ENCODE measurements at regions not wholly inside any gene's neighbourhood (a gene's known extent, or its start where the extent isn't known, plus 50 kb on each side); places are given as distances from the start of the nearest gene placed in this dataset.

DNA sequence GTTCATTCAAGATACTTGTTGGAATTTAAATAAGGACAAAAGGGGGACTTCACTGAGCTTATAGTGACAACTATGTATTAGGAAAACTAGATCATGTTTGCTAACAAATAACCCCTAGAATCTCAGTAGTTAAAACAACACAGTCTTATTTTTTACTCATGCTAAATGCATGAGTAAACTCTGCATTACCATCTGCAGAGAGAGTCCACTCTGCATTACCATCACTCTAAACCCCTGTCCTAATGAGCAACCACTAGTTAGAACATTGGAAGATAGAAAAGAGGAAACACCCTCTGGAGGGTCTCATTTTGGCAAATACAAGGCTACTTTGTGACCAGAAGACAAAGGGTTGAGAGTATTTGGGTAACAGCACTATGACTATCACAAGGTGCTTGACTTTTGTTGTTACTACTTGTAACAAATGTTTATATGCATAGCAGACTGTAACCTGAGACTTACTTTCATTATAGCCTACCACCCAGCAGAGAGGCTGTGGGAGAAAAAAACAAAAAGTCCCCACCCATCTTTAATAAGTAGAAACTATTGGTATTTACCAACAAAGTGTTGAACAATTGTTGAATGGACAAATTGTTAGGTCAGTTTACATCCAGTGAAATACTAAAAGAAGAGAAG, 99.1 kb downstream of the OXSM start:
- no peak for TF ChIP-seq Cebpa-rat (IDR thresholded peaks at IDR 0.05)
- H3K36me3 ChIP-seq, result no peaks in the 10 kb centered on the region
- no peak overlapping the region for H3K4me2 ChIP-seq

DNA sequence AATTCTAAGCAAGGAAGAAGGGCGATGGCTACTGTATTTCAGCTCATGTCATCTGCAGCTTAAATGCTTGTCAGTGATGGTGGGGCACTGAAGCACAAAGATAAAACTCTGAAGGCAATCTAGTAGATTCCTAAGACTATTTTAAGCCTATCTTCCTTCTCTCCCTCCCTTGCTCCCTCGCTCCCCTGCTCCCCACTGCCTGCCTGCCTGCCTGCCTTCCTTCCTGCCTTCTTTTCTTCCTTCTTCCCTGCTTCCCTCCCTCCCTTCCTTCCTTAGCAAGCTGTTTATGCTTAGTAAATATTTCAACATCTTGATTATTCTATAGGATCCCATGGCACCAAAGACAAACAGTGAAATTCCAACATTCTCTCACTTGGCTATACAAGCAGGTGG, 99.6 kb downstream of the OXSM start:
- no peaks in the 10 kb centered on the region for H3K4me1 ChIP-seq
- no peaks in the 10 kb centered on the region for H3K27me3 ChIP-seq
- H3K4me3 ChIP-seq, result no peak overlapping the region
- H3K36me3 ChIP-seq, result no peaks in the 10 kb centered on the region
- no peak for TF ChIP-seq Cebpa-rat (IDR thresholded peaks at IDR 0.05)
- no peak overlapping the region for H3K4me2 ChIP-seq
- no peak overlapping the region for H3K27ac ChIP-seq
- peaks cover 0 to 12% (median 8%) of the 10 kb centered on the region in 11 experiments; a peak in 8 of 22 replicates for H3K9me3 ChIP-seq (replicated peaks in 1 of 11)
- no peak overlapping the region for H3K9ac ChIP-seq
- H4K20me1 ChIP-seq, result no peaks in the 10 kb centered on the region

More for the DNA sequence above, 99.1 kb downstream of the OXSM start:
- no peaks in the 10 kb centered on the region for H4K20me1 ChIP-seq
- H3K4me1 ChIP-seq, result no peaks in the 10 kb centered on the region
- peaks cover 0 to 15% (median 10%) of the 10 kb centered on the region in 11 experiments; a peak in 8 of 22 replicates for H3K9me3 ChIP-seq (replicated peaks in 1 of 11)
- H3K27ac ChIP-seq, result no peak overlapping the region
- H3K27me3 ChIP-seq, result no peaks in the 10 kb centered on the region
- no peak overlapping the region for H3K4me3 ChIP-seq
- no peak overlapping the region for H3K9ac ChIP-seq

DNA sequence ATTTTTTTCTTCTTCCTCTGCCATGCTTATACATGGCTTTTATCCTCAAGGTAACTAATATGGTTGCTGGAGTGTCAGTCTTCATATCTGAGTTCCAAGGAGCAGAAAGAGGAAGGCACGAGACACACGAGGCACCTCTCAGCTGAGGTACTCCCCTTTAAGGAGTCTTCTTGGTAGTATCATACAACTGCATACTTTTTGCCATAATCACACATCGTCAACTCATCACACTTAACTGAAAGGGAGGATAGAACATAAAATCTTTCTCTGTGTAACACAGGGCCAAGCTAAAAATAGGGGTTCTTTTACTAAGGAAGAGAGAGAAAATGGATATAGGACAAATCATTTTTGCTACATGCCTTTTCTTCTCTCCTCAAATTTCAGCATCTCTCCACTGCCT, 104.2 kb downstream of the OXSM start:
- peaks cover 0 to 5% (median 0%) of the 10 kb centered on the region in 10 experiments; a peak in 3 of 20 replicates for H3K4me1 ChIP-seq
- H3K9ac ChIP-seq, result no peak overlapping the region
- no peak overlapping the region for H3K4me2 ChIP-seq
- no peaks in the 10 kb centered on the region for H3K27me3 ChIP-seq
- H3K27ac ChIP-seq, result no peak overlapping the region
- H3K4me3 ChIP-seq, result no peak overlapping the region
- no peaks in the 10 kb centered on the region for H4K20me1 ChIP-seq
- H3K9me3 ChIP-seq (replicated peaks in 1 of 11), result peaks cover 4 to 17% (median 11%) of the 10 kb centered on the region in 11 experiments; a peak in 13 of 22 replicates
- no peak for TF ChIP-seq Cebpa-rat (IDR thresholded peaks at IDR 0.05)
- no peaks in the 10 kb centered on the region for H3K36me3 ChIP-seq

DNA sequence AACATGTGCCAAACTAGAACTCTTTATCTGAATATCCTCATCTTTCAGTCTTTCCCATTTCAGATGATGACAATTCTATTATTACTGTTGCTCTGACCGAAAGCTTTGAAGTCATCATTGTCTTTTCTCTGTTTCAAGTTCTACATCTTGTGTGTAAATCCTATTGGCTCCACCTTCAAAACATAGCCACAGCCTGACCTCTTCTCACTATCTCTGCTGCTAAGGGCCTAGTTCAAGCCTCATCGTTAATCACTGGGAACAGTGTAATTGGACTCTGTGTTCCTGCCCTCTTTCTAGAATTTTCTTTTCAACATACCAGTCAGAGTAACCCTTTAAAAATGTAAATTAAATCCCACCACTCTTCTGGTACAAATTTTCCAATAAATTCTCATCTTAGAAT, 105.1 kb downstream of the OXSM start:
- Histone ChIP-seq H3K4me1 (peaks cover 0 to 15% (median 0%) of the 10 kb centered on the region in 10 experiments; a peak in 5 of 20 replicates), H3K9me3 (replicated peaks in 1 of 11) (peaks cover 4 to 24% (median 11%) of the 10 kb centered on the region in 11 experiments; a peak in 13 of 22 replicates), H4K20me1 (no peaks in the 10 kb centered on the region), H3K9ac (no peak overlapping the region), H3K27ac (no peak overlapping the region), H3K36me3 (no peaks in the 10 kb centered on the region), H3K4me2 (no peak overlapping the region), H3K27me3 (no peaks in the 10 kb centered on the region), H3K4me3 (no peak overlapping the region)
- TF ChIP-seq Cebpa-rat (IDR thresholded peaks at IDR 0.05), result no peak

DNA sequence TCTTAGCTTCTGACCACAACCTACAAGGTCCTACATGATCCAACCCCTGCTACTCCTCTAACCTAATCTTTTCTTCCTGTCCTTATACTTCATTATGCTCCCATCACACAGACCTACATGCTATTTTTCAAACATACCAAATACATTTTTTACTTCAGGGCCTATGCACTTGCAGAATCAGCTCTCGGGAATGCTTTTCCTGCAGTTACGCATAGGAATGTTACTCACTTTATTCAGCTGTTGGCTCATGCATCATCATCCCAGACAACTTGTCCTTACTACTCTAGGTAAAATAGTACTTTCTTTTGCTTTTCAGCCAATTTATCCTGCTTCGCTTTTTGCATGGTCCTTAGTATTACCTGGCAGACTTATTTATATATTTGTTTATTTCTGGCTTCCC, 105.6 kb downstream of the OXSM start:
- H3K9me3 ChIP-seq (replicated peaks in 1 of 11), result peaks cover 4 to 24% (median 11%) of the 10 kb centered on the region in 11 experiments; a peak in 13 of 22 replicates
- no peak overlapping the region for H3K27ac ChIP-seq
- TF ChIP-seq Cebpa-rat (IDR thresholded peaks at IDR 0.05), result no peak
- H3K27me3 ChIP-seq, result no peaks in the 10 kb centered on the region
- no peaks in the 10 kb centered on the region for H3K36me3 ChIP-seq
- peaks cover 0 to 16% (median 0%) of the 10 kb centered on the region in 10 experiments; a peak in 5 of 20 replicates for H3K4me1 ChIP-seq
- no peak overlapping the region for H3K4me2 ChIP-seq
- no peak overlapping the region for H3K4me3 ChIP-seq
- no peak overlapping the region for H3K9ac ChIP-seq
- H4K20me1 ChIP-seq, result no peaks in the 10 kb centered on the region

DNA sequence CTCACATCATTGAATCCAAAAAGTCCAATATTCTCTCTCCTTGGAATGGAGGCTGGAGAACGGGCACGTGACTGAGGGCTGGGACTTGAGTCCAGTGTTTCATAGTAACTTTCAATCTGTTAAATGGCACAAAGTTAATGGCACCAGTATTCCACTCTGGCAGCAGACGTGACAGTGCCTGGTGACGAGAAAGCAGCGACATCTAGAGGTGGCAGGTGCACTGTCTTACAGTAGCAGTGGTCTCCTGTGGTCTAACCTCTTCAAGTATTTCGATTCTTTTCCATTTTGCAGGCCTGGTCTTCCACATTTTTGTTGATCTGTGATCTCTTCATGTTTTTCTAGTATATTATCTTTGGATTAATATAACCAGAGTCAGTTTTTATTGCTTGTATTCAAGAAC, 107.1 kb downstream of the OXSM start:
- Histone ChIP-seq H3K9me3 (replicated peaks in 1 of 11) (peaks cover 0 to 24% (median 11%) of the 10 kb centered on the region in 11 experiments; a peak in 13 of 22 replicates), H3K4me2 (no peak overlapping the region), H3K4me3 (no peak overlapping the region), H3K27ac (no peak overlapping the region), H4K20me1 (no peaks in the 10 kb centered on the region), H3K4me1 (peaks cover 4 to 16% (median 11%) of the 10 kb centered on the region in 10 experiments; a peak in 15 of 20 replicates), H3K27me3 (no peaks in the 10 kb centered on the region), H3K9ac (no peak overlapping the region), H3K36me3 (no peaks in the 10 kb centered on the region)
- no peak for TF ChIP-seq Cebpa-rat (IDR thresholded peaks at IDR 0.05)

DNA sequence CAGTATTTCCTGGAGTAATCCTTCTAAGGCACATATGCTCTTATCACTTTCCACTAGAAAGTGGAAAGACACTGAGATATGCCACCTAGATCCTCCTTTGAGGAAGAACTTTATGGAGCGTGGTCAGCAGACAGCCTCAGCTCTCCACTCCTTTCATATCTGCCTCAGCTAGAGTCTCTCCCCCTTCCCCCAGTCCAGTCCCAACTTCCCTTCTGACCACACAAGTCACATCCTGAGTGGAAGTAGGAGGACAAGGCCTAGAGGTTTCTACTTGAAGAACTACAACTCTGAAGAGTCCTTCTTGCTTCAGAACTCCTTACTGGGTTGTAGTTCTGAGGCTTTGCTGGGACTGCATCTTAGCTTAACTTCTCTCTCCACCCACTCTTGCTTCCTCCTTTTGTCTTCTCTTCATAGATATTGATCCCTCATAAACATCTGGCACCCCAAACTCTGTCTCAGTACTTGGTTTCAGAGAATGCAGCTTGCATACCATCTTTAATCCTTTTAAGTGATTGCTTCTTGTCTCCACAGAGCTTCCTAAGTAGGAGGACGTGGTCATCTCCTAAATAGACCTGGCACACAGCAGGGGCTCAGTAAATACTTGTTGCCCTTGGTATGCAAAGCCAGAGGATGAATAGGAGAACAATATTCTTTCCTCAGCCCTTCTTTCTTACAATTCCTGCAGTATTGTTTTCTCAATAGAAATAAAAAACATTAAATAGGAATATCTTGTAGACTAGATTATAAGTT, 109.6 kb downstream of the OXSM start:
- H3K36me3 ChIP-seq, result no peaks in the 10 kb centered on the region
- H3K27ac ChIP-seq, result no peak overlapping the region
- no peaks in the 10 kb centered on the region for H4K20me1 ChIP-seq
- H3K4me2 ChIP-seq, result peak overlapping the region in 4 of 11 experiments; percentile 13 to 41 (median 30); a peak in 4 of 22 replicates
- no peak for TF ChIP-seq Cebpa-rat (IDR thresholded peaks at IDR 0.05)
- H3K9ac ChIP-seq, result no peak overlapping the region
- H3K4me1 ChIP-seq, result peaks cover 15 to 37% (median 32%) of the 10 kb centered on the region in 10 experiments; a peak in 18 of 20 replicates
- H3K4me3 ChIP-seq, result no peak overlapping the region
- H3K27me3 ChIP-seq, result no peaks in the 10 kb centered on the region
- H3K9me3 ChIP-seq (replicated peaks in 1 of 11), result peaks cover 0 to 24% (median 11%) of the 10 kb centered on the region in 11 experiments; a peak in 13 of 22 replicates

DNA sequence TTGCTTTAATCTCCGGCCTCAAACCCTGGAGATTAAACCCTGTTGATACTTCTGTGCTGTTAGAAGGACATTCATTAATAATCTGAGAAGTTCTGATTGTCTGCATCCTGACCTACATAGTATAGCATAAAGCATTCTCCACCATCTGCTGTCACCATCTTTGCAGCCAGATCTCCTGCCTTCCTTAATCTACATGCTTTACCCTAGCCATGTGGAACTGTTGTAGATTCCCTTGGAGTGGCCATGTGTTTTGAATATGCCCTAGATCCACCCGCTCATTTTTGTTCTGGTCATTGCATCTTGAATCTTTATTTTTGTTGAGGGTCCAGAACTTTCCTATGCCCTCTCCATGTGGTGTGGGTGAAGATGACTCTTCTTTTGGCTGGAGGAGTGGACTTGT, 110.3 kb downstream of the OXSM start:
- Histone ChIP-seq H3K36me3 (no peaks in the 10 kb centered on the region), H4K20me1 (no peaks in the 10 kb centered on the region), H3K27ac (no peak overlapping the region), H3K4me1 (peaks cover 15 to 43% (median 33%) of the 10 kb centered on the region in 10 experiments; a peak in 18 of 20 replicates), H3K9me3 (replicated peaks in 1 of 11) (peaks cover 0 to 24% (median 11%) of the 10 kb centered on the region in 11 experiments; a peak in 13 of 22 replicates), H3K4me3 (no peak overlapping the region), H3K4me2 (no peak overlapping the region), H3K9ac (no peak overlapping the region), H3K27me3 (no peaks in the 10 kb centered on the region)
- no peak for TF ChIP-seq Cebpa-rat (IDR thresholded peaks at IDR 0.05)

DNA sequence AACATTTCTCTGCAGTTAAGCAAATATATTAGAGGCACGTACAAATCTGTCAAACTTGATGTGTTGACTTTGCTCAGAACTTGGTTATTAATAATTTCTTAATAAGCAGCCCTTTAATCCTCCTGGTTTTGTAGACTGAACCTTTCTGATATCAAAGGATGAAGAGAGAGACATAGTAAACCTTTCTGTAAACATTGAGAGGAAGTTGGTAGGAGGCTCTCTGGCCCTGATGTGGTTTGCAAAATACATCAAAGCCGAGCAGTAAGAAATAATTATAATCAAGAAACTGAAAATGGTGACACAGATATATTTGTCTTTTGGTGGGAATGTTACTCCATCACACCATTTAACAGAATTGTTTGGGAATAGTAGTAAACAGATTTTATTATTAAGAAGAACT, 111.9 kb downstream of the OXSM start:
- no peak overlapping the region for H3K27ac ChIP-seq
- H3K9me3 ChIP-seq (replicated peaks in 1 of 11), result peaks cover 0 to 24% (median 10%) of the 10 kb centered on the region in 11 experiments; a peak in 13 of 22 replicates
- no peak overlapping the region for H3K4me3 ChIP-seq
- H4K20me1 ChIP-seq, result no peaks in the 10 kb centered on the region
- H3K9ac ChIP-seq, result no peak overlapping the region
- H3K4me2 ChIP-seq, result peak overlapping the region in 7 of 11 experiments; percentile 16 to 59 (median 37); a peak in 13 of 22 replicates
- no peak for TF ChIP-seq Cebpa-rat (IDR thresholded peaks at IDR 0.05)
- no peaks in the 10 kb centered on the region for H3K27me3 ChIP-seq
- H3K36me3 ChIP-seq, result no peaks in the 10 kb centered on the region
- H3K4me1 ChIP-seq, result peaks cover 15 to 48% (median 33%) of the 10 kb centered on the region in 10 experiments; a peak in 18 of 20 replicates

Measured in BLaER1 treated with 17β-estradiol and CSF1 and Interleukin-3, amounts not matched to agents 10 nM and 100 nM (cell line).